Retinal pigment epithelial cell (primary cell): ENCODE measurements at regions not wholly inside any gene's neighbourhood (a gene's known extent, or its start where the extent isn't known, plus 50 kb on each side); places are given as distances from the start of the nearest gene placed in this dataset.

Source experiments
- DNase-seq: peaks from one replicate; pipeline ENCODE4 v3.0.0-alpha.2; 2010; ENCODE audit warnings: low read depth
- H3K4me3 ChIP-seq: 2 replicates; pipeline ENCODE4 v1.5.1; 2011; ENCODE audit warnings: mild to moderate bottlenecking, low read length, control low read depth, moderate library complexity
- TF ChIP-seq, protein P1 (sequence below): conservative IDR thresholded peaks from 2 replicates; pipeline ENCODE4 v1.5.1; 2011; ENCODE audit warnings: low read depth, low read length, control low read depth, inconsistent platforms

DNA sequence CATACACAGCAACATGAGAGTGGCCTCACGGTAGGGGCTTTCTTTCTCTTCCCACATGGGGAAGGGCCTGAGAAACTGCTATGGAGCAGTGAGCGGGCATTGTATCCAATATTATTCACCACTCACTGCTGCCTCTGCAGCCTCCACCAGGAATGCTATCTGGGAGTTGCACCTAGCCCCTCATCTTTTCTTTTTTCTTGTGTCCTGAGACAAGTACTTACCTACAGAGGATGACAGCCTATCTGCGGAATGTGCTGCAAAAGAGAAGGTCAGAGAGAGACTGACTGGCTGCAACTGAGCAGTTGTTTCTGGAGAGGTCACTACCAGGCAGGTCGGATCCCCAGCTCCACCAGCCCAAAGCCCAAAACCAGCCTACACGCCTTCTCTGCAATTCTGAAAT is 52.1 kb upstream of the HTATIP2 start:
- TF ChIP-seq, protein P1, sequence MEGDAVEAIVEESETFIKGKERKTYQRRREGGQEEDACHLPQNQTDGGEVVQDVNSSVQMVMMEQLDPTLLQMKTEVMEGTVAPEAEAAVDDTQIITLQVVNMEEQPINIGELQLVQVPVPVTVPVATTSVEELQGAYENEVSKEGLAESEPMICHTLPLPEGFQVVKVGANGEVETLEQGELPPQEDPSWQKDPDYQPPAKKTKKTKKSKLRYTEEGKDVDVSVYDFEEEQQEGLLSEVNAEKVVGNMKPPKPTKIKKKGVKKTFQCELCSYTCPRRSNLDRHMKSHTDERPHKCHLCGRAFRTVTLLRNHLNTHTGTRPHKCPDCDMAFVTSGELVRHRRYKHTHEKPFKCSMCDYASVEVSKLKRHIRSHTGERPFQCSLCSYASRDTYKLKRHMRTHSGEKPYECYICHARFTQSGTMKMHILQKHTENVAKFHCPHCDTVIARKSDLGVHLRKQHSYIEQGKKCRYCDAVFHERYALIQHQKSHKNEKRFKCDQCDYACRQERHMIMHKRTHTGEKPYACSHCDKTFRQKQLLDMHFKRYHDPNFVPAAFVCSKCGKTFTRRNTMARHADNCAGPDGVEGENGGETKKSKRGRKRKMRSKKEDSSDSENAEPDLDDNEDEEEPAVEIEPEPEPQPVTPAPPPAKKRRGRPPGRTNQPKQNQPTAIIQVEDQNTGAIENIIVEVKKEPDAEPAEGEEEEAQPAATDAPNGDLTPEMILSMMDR: no peak
- DNase-seq: no peak
- H3K4me3 ChIP-seq: no peak overlapping the region

DNA sequence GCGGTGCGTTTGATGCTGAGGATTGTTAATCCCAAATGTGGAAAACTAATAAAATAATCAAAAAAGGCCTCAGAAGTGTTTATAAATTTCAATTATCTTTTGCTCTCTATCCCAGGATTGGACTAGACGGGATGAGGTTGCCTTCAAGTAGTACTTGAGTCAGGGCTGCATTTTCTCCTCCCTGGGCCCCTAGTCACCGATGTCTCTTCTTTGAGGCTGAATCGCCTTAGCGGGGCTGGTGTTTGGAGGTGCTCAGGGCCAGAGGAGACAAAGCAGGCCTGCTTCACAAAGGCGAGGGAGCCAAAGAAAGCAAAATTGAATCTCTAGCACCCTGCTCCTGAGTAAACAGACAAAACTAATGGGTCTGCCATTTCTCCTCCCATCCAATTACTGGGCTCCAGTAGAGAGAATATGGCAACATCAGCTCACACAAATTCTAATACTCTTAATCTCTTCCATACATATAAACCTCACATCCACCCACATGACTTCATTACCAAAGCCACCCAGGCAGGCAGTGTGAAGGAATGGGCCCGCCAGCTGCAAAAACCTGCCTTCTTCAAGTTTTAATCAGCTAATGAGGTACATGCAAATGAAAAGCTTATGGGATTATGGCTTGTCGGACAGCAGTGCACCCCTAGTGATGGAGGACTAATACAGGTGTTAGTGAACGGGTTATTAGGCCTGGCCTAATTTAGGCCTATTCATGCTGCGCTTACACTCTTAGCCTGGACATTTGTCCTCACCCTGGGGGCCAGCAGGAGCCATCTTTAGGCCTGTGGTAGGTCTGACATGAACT is 52.7 kb upstream of the HTATIP2 start:
- no peak overlapping the region for H3K4me3 ChIP-seq
- TF ChIP-seq, protein P1: no peak

DNA sequence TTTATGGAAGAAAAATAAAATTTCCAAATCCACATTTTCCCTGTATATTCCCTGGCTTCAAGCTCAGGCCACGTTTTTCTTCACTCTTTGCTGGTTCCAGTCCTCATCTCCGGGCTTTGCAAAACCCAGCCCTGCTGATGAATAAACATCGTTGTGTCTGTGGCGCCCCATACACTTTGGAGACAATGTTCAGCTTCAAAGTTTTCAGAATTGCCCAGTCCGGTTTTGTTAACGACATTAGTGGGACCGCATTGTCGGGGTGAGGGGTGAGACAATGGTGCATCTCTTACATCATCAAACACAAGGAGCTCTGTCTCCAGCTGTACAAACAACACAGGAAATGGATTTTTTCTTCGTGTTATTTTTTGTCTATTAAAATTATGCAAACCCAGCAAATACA is 53.4 kb upstream of the HTATIP2 start:
- TF ChIP-seq, protein P1: no peak
- H3K4me3 ChIP-seq: no peak overlapping the region
- no peak for DNase-seq

More for the DNA sequence above, 52.7 kb upstream of the HTATIP2 start:
- DNase-seq: peak; percentile 9

DNA sequence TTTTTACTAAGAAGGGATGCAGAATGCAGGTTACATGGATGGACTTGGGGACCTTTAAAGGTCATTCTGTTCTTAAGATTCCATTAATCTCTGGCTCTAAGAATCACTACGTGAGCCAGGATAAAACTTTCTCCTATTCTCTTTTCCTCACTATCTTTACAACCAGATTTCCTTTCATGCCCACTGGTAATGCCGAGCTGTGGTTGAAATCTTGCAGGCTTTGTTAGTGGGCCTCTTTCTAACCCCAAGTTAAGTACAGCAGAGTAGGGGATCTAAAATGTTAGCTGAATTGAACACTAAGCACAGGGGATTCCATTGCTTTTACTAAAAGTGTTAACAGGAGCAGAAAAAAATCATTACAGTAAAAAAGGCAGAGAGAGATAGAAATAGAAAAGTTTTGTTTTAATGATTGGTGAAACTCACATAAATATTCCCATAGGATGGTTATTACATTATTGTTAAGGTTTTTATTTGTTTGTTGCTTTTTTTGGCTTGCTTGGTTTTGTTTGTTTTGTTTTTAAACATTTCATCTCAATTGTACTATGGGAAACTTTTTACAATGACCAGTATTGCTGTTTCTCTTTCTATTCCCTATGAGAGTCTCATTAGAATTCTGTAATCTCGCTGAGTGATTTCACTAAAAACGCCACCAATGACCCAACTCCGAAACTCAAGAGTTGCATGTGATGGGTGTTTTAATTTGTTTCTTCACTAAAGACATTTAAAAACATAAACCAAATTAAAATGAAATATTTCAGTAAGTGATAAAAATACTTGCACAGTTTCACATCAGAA is 54.1 kb upstream of the HTATIP2 start:
- no peak for DNase-seq
- H3K4me3 ChIP-seq: no peak overlapping the region
- TF ChIP-seq, protein P1: no peak

DNA sequence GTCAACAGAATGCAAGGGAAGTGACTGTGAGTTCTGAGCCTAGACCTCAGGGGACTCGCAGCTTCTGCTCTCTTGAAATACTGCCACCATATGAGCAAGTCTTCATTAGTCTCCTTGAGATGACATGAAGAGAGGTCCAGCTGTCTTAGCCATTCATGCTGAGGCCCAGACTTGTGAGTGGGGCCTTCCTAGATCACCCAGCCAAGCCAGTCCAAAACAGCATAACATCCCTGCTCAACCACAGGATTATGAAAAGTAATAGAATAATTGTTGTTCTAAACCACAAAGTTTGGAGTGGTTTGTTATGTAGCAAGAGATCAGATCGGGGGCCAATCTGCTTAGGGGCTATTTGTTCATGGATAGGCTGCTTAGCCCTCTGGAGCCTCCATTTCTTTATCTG is 54.9 kb upstream of the HTATIP2 start:
- DNase-seq: no peak
- TF ChIP-seq, protein P1: no peak
- H3K4me3 ChIP-seq: no peak overlapping the region

DNA sequence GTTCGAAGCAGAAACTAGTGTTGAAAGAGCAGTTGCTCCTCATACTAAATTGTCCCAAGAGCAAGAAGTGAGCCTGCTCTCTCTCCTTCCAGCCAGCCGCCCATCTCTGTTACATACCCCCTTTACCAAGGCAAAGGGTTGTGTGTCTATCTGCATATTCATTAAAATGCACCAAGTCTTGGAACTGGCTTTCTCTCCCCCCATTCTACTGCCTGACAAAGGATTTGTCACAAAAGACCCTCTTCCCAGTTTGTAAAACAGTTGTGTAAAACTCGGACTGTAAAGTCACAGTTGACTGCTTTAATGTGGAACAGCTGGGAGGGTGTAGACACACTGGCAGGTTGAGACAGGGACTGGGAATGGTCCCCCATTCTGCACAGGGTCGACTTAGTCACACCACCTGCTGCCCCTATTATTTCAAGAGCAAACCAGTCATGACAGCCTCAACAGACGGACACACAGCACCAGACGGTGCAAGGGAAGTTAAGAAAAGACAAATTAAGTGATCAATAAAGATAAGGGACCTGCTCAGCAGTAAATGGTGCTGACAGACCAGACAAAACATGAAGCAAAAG is 60.0 kb upstream of the HTATIP2 start:
- H3K4me3 ChIP-seq: no peak overlapping the region
- TF ChIP-seq, protein P1: no peak
- no peak for DNase-seq
